ENCODE measurements at regions not wholly inside any gene's neighbourhood (a gene's known extent, or its start where the extent isn't known, plus 50 kb on each side); places are given as distances from the start of the nearest gene placed in this dataset.

DNA sequence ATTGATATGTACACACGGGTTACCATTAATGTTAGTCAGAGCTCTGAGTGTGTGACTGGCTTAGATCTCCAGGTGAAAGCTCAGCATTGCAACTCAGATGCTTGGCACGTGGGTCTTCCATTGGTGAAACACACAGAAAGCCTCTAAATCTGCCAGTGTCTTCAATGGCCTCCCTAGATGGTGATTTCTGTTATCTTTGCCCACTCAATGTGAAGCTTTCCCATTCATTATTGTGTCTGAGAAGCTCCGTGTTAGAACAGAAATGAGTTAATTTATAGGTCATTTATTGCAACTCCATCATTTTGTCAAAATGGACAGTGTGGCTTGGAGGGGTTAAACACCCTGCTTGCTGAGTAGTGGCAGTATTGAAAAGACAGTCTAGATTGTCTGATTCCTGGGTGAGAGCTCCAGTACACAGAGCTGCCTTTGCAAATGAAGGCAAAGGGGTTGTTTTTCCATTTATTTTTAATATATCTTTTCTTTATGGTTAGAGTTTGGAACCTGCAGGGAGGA lies 64.7 kb upstream of the GCFC2 start:
- Mint-ChIP-seq H3K9me3 (peaks cover 0 to 2% (median 0%) of the 10 kb centered on the region in 7 donors), H3K4me3 (no peak overlapping the region), H3K4me1 (no peaks in the 10 kb centered on the region), H3K36me3 (no peaks in the 10 kb centered on the region), H3K27me3 (ENCODE audit: low read depth in 3 of 3) (peaks cover 0 to 4% (median 3%) of the 10 kb centered on the region in 3 donors), H3K27ac (no peak overlapping the region)
- Histone ChIP-seq H3K4me3 (replicated peaks in 1 of 3; ENCODE audit: low read depth in 2 of 3, low read length in 3 of 3) (no peak overlapping the region), H3K4me1 (ENCODE audit: control insufficient read depth in 1 of 2, insufficient read depth in 2 of 2, low read length in 2 of 2) (no peaks in the 10 kb centered on the region), H3K9me3 (replicated peaks in 1 of 2; ENCODE audit: control insufficient read depth in 1 of 2, insufficient read depth in 1 of 2, low read length in 2 of 2) (no peaks in the 10 kb centered on the region), H4K20me1 (ENCODE audit: insufficient read depth, low read length) (no peaks in the 10 kb centered on the region), H3K27ac (ENCODE audit: low read depth in 1 of 2, low read length in 2 of 2) (no peak overlapping the region), H3K79me2 (ENCODE audit: insufficient read depth, low read length) (no peaks in the 10 kb centered on the region), H3K4me2 (replicated peaks; ENCODE audit: extremely low read depth, low read length, poor library complexity, severe bottlenecking) (no peak overlapping the region), H3K27me3 (ENCODE audit: control insufficient read depth in 2 of 2, insufficient read depth in 2 of 2, low read length in 2 of 2) (no peaks in the 10 kb centered on the region), H3K9ac (ENCODE audit: insufficient read depth, low read length, poor library complexity, severe bottlenecking) (no peak overlapping the region), H2AFZ (ENCODE audit: insufficient read depth, low read depth, low read length, poor library complexity, severe bottlenecking) (no peak overlapping the region), H3K36me3 (replicated peaks in 1 of 2; ENCODE audit: control insufficient read depth in 1 of 2, insufficient read depth in 2 of 2, low read length in 2 of 2) (no peaks in the 10 kb centered on the region)
- TF ChIP-seq, protein P1, sequence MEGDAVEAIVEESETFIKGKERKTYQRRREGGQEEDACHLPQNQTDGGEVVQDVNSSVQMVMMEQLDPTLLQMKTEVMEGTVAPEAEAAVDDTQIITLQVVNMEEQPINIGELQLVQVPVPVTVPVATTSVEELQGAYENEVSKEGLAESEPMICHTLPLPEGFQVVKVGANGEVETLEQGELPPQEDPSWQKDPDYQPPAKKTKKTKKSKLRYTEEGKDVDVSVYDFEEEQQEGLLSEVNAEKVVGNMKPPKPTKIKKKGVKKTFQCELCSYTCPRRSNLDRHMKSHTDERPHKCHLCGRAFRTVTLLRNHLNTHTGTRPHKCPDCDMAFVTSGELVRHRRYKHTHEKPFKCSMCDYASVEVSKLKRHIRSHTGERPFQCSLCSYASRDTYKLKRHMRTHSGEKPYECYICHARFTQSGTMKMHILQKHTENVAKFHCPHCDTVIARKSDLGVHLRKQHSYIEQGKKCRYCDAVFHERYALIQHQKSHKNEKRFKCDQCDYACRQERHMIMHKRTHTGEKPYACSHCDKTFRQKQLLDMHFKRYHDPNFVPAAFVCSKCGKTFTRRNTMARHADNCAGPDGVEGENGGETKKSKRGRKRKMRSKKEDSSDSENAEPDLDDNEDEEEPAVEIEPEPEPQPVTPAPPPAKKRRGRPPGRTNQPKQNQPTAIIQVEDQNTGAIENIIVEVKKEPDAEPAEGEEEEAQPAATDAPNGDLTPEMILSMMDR (IDR thresholded peaks at IDR 0.05), result no peak
- DNase-seq, result no peak
- intact Hi-C loops (cut with micrococcal nuclease), result no loop called here
- WGBS (ENCODE audit: insufficient coverage), result 67% methylated on average over 2 of the region's 3 CpGs

DNA sequence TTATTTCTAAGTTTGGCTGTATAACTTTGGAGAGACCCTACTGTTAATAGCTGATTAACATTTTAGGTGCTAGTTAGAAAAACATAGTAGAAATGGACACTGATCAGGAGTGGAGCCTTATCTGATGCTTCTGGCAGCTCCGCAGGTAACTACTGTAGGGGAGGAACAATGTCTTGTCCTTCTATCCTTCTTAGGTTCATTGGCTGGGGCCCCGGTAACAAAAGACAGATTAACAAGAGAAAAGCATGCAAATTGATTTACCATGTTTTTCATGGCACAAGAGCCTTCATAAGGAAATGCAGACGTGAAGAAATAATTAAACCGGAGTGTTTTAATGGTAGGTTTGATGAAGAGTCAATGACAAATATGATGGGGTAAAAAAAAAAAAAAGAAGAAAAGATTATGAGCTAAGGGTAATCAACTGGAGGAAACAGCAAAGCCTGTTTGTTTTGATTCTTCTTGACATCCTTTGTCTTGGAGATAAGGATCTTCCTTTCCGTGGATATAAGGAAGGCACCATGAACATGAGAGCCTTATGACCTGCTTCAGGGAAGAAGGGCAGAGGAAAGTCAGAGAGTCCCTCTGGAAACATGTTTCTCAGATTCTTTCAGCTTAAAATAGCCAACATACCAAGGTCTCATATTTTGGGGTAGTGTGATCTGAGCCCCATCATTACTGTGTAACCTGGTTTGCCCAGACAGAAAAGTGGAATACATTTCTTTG lies 62.4 kb upstream of the GCFC2 start:
- Mint-ChIP-seq H3K36me3 (no peaks in the 10 kb centered on the region), H3K27me3 (ENCODE audit: low read depth in 3 of 3) (peaks cover 0 to 4% (median 3%) of the 10 kb centered on the region in 3 donors), H3K9me3 (peaks cover 0 to 3% (median 0%) of the 10 kb centered on the region in 7 donors), H3K4me3 (no peak overlapping the region), H3K27ac (no peak overlapping the region), H3K4me1 (no peaks in the 10 kb centered on the region)
- Histone ChIP-seq H3K4me3 (replicated peaks in 1 of 3; ENCODE audit: low read depth in 2 of 3, low read length in 3 of 3) (no peak overlapping the region), H3K9ac (ENCODE audit: insufficient read depth, low read length, poor library complexity, severe bottlenecking) (no peak overlapping the region), H3K36me3 (replicated peaks in 1 of 2; ENCODE audit: control insufficient read depth in 1 of 2, insufficient read depth in 2 of 2, low read length in 2 of 2) (no peaks in the 10 kb centered on the region), H3K4me2 (replicated peaks; ENCODE audit: extremely low read depth, low read length, poor library complexity, severe bottlenecking) (no peak overlapping the region), H4K20me1 (ENCODE audit: insufficient read depth, low read length) (no peaks in the 10 kb centered on the region), H3K4me1 (ENCODE audit: control insufficient read depth in 1 of 2, insufficient read depth in 2 of 2, low read length in 2 of 2) (no peaks in the 10 kb centered on the region), H3K9me3 (replicated peaks in 1 of 2; ENCODE audit: control insufficient read depth in 1 of 2, insufficient read depth in 1 of 2, low read length in 2 of 2) (no peaks in the 10 kb centered on the region), H3K79me2 (ENCODE audit: insufficient read depth, low read length) (no peaks in the 10 kb centered on the region), H3K27ac (ENCODE audit: low read depth in 1 of 2, low read length in 2 of 2) (no peak overlapping the region), H2AFZ (ENCODE audit: insufficient read depth, low read depth, low read length, poor library complexity, severe bottlenecking) (no peak overlapping the region), H3K27me3 (ENCODE audit: control insufficient read depth in 2 of 2, insufficient read depth in 2 of 2, low read length in 2 of 2) (no peaks in the 10 kb centered on the region)
- 26% methylated on average over 3 of the region's 5 CpGs for WGBS (ENCODE audit: insufficient coverage)
- intact Hi-C loops (cut with micrococcal nuclease), result no loop called here
- DNase-seq, result no peak
- TF ChIP-seq, protein P1 (IDR thresholded peaks at IDR 0.05), result no peak
